CD8-positive, alpha-beta memory T cell (primary cell): ENCODE measurements at regions not wholly inside any gene's neighbourhood (a gene's known extent, or its start where the extent isn't known, plus 50 kb on each side); places are given as distances from the start of the nearest gene placed in this dataset.

ENCODE experiments used
- CTCF ChIA-PET: fragments of 350-600 bp; sonication (Branson Sonifier 250); formaldehyde crosslinking; loops from one replicate; lab custom pipeline; 2021; ENCODE audit warnings: antibody characterized with exemption; lab: Charles Lee
- POLR2A ChIA-PET: fragments of 350-600 bp; sonication (Branson Sonifier 250); formaldehyde crosslinking; loops from one replicate; lab custom pipeline; 2021; ENCODE audit warnings: antibody characterized with exemption; lab: Charles Lee
- DNase-seq, 5 donors: peaks; one replicate each; pipeline versions ENCODE4 v3.0.0 to v3.0.0-alpha.2; 2020 to 2022; ENCODE audit warnings: mixed read lengths in 1 of 5
- H3K27ac ChIP-seq: one replicate; pipeline ENCODE4 v1.7.0; 2013; ENCODE audit warnings: low read depth, mild to moderate bottlenecking, low read length, moderate library complexity
- H3K27me3 ChIP-seq: 2 replicates; pipeline ENCODE4 v1.7.0; 2013; ENCODE audit warnings: low read length, mild to moderate bottlenecking; ENCODE audit not compliant: insufficient read depth, poor library complexity, severe bottlenecking
- H3K36me3 ChIP-seq: 2 replicates; pipeline ENCODE4 v1.7.0; 2013; ENCODE audit warnings: mild to moderate bottlenecking, low read length, moderate library complexity; ENCODE audit not compliant: insufficient read depth
- H3K4me1 ChIP-seq: 2 replicates; pipeline ENCODE4 v1.7.0; 2013; ENCODE audit warnings: mild to moderate bottlenecking, low read length, moderate library complexity; ENCODE audit not compliant: insufficient read depth
- H3K4me3 ChIP-seq: 2 replicates; pipeline ENCODE4 v1.7.0; 2013; ENCODE audit warnings: mild to moderate bottlenecking, low read length
- H3K9me3 ChIP-seq: 2 replicates; pipeline ENCODE4 v1.7.0; 2013; ENCODE audit warnings: mild to moderate bottlenecking, low read length
- H3K27ac Mint-ChIP-seq, 8 donors: one replicate each; pipeline ENCODE4 v1.8.0; 2020 to 2021; ENCODE audit warnings: mixed read lengths in 8 of 8, mild to moderate bottlenecking in 6 of 8, inconsistent platforms in 3 of 8, moderate library complexity in 3 of 8
- H3K27me3 Mint-ChIP-seq, 2 donors: one replicate each; pipeline ENCODE4 v1.8.0; 2020 to 2021; ENCODE audit warnings: mixed read lengths in 2 of 2, mild to moderate bottlenecking in 1 of 2, moderate library complexity in 1 of 2
- H3K36me3 Mint-ChIP-seq, 3 donors: one replicate each; pipeline ENCODE4 v1.8.0; 2020 to 2021; ENCODE audit warnings: mixed read lengths in 3 of 3, inconsistent platforms in 1 of 3, mild to moderate bottlenecking in 1 of 3
- H3K4me1 Mint-ChIP-seq, 3 donors: one replicate each; pipeline ENCODE4 v1.8.0; 2020 to 2021; ENCODE audit warnings: mixed read lengths in 3 of 3, inconsistent platforms in 1 of 3, mild to moderate bottlenecking in 1 of 3
- H3K4me3 Mint-ChIP-seq, 7 donors: one replicate each; pipeline ENCODE4 v1.8.0; 2020 to 2021; ENCODE audit warnings: mixed read lengths in 7 of 7, mild to moderate bottlenecking in 6 of 7, moderate library complexity in 4 of 7, inconsistent platforms in 2 of 7
- H3K9me3 Mint-ChIP-seq, 5 donors: one replicate each; pipeline ENCODE4 v1.8.0; 2020 to 2022; ENCODE audit warnings: mixed read lengths in 5 of 5, mild to moderate bottlenecking in 3 of 5, moderate library complexity in 2 of 5, inconsistent platforms in 1 of 5

DNA sequence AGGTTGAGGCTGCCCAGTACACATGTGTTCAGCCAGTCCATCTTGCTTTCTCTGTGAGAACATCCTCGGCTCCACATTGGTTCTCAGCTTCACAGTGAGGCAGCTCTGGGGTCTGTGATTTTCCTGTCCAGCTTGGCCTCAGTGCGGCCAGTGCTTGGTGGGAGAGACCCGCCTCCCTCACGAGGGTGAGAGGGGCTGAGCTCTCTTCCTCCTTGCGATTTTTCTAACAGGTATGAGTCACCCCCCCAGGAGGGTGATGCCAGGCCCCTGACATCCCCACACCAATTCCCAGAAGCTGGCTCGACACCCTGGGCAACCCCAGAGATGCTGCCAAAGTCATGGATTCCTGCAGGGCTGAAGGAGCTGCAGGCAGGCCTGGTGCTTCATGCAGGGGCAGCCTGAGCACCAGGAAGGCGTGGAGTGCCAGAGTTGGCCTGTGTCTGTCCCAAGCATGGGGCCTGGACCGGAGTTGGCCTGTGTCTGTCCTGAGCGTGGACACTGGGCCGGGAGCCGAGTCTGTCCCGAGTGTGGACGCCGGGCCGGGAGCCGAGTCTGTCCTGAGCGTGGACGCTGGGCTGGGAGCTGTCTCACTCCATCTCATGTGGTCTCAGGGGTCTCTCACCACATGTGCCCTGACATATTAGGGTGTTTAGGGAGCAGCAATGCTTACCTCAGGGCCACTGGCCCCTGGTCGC is 408.6 kb upstream of the IRX4 start:
- H3K36me3 Mint-ChIP-seq: no peaks in the 10 kb centered on the region
- H3K9me3 Mint-ChIP-seq: no peaks in the 10 kb centered on the region
- no peak overlapping the region for H3K27ac Mint-ChIP-seq
- no peak overlapping the region for H3K27ac ChIP-seq
- no peaks in the 10 kb centered on the region for H3K36me3 ChIP-seq
- ChIA-PET POLR2A (no interaction called here), CTCF (no interaction called here)
- no peaks in the 10 kb centered on the region for H3K27me3 ChIP-seq
- H3K4me1 ChIP-seq: no peaks in the 10 kb centered on the region
- H3K9me3 ChIP-seq: no peaks in the 10 kb centered on the region
- no peaks in the 10 kb centered on the region for H3K27me3 Mint-ChIP-seq
- no peak overlapping the region for H3K4me3 Mint-ChIP-seq
- no peak overlapping the region for H3K4me3 ChIP-seq
- no peak for DNase-seq
- no peaks in the 10 kb centered on the region for H3K4me1 Mint-ChIP-seq

DNA sequence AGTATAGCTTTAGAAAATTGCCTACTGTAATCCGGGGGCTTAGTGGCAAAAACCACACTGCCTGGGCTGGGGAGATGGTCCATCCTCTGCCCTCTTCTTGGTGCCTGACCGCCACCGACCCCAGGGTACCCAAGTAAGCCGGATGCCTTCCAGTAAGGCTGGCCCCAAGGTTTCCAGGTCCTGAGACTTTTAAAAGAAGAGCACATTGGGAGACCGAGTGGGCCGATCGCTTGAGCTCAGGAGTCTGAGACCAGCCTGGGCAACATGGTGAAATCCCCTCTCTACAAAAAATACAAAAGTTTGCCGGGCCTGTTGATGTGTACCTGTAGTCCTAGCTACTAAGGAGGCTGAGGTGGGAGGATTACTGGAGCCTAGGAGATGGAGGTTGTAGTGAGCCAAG is 406.7 kb upstream of the IRX4 start:
- Histone ChIP-seq H3K36me3 (no peaks in the 10 kb centered on the region), H3K4me3 (no peak overlapping the region), H3K27ac (no peak overlapping the region), H3K4me1 (no peaks in the 10 kb centered on the region), H3K9me3 (no peaks in the 10 kb centered on the region), H3K27me3 (no peaks in the 10 kb centered on the region)
- H3K9me3 Mint-ChIP-seq: no peaks in the 10 kb centered on the region
- H3K27me3 Mint-ChIP-seq: no peaks in the 10 kb centered on the region
- no peak for DNase-seq
- CTCF ChIA-PET: no interaction called here
- no peaks in the 10 kb centered on the region for H3K4me1 Mint-ChIP-seq
- POLR2A ChIA-PET: no interaction called here
- no peaks in the 10 kb centered on the region for H3K36me3 Mint-ChIP-seq
- no peak overlapping the region for H3K4me3 Mint-ChIP-seq
- H3K27ac Mint-ChIP-seq: no peak overlapping the region

DNA sequence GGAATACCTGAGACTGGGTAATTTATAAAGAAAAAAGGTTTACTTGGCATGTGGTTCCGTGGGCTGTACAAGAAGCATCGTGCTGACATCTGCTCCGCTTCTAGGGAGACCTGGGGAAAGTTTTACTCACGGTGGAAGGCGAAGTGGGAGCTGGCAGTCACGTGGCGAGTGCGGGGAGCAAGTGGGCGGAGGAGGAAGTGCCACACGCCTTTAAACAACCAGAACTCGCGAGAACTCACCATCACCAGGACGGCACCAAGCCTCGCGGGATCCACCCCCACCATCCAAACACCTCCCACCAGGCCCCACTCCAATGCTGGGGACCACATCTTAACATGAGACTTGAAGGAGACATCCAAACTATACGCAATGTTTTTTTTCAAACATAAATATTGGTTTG is 406.2 kb upstream of the IRX4 start:
- Mint-ChIP-seq H3K27me3 (no peaks in the 10 kb centered on the region), H3K4me1 (no peaks in the 10 kb centered on the region), H3K36me3 (no peaks in the 10 kb centered on the region), H3K4me3 (no peak overlapping the region), H3K9me3 (no peaks in the 10 kb centered on the region), H3K27ac (no peak overlapping the region)
- Histone ChIP-seq H3K4me3 (no peak overlapping the region), H3K9me3 (no peaks in the 10 kb centered on the region), H3K4me1 (no peaks in the 10 kb centered on the region), H3K36me3 (no peaks in the 10 kb centered on the region), H3K27me3 (no peaks in the 10 kb centered on the region), H3K27ac (no peak overlapping the region)
- no peak for DNase-seq
- ChIA-PET POLR2A (no interaction called here), CTCF (no interaction called here)

DNA sequence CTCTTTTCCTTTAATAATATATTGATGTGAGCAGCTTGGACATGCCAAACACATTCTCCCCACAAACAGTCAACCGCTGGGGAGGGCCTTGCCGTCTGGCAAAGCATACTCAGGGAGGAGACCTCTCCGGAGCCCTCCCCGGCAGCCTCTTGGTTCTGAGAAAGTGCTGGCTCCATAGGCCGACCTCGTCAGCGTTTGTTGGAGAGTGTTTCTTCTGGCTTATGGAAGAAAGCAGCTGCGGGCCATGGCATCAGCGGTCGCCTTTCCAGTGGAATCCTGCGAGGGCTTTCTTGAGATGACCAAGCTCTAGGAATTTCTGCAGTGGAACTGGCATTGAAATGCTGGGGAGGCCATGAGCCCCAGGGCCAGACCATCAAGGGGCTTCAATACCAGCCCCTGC is 405.7 kb upstream of the IRX4 start:
- Mint-ChIP-seq H3K4me1 (no peaks in the 10 kb centered on the region), H3K4me3 (no peak overlapping the region), H3K27ac (no peak overlapping the region), H3K36me3 (no peaks in the 10 kb centered on the region), H3K9me3 (no peaks in the 10 kb centered on the region), H3K27me3 (peaks cover 0 to 1% of the 10 kb centered on the region in 2 donors)
- DNase-seq: no peak
- ChIA-PET CTCF (no interaction called here), POLR2A (no interaction called here)
- no peak overlapping the region for H3K4me3 ChIP-seq
- H3K9me3 ChIP-seq: no peaks in the 10 kb centered on the region
- H3K36me3 ChIP-seq: no peaks in the 10 kb centered on the region
- H3K27ac ChIP-seq: no peak overlapping the region
- H3K27me3 ChIP-seq: no peaks in the 10 kb centered on the region
- no peaks in the 10 kb centered on the region for H3K4me1 ChIP-seq

DNA sequence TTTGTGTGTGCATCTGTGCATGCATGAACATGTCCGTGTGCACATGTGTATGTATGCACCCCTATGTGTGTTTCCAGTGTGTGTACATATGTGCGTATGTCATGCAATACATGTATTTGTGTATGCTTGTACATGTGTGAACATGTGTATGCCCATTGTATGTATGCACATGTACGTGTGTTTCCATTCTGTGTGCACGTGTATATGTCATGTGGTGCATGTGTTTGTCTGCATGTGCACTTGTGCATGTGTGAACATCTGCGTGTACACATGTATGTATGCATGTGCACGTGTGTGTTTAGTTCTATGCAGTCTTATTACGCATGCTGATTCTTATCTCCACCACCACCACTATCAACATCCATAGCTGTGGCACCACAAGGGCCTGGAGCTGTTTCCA is 403.5 kb upstream of the IRX4 start:
- no peak overlapping the region for H3K4me3 Mint-ChIP-seq
- no peak for DNase-seq
- no peak overlapping the region for H3K27ac ChIP-seq
- H3K36me3 Mint-ChIP-seq: no peaks in the 10 kb centered on the region
- no peak overlapping the region for H3K4me3 ChIP-seq
- H3K27me3 Mint-ChIP-seq: peaks cover 0 to 1% of the 10 kb centered on the region in 2 donors
- no peaks in the 10 kb centered on the region for H3K9me3 Mint-ChIP-seq
- no peaks in the 10 kb centered on the region for H3K4me1 Mint-ChIP-seq
- no peak overlapping the region for H3K27ac Mint-ChIP-seq
- H3K27me3 ChIP-seq: no peaks in the 10 kb centered on the region
- H3K36me3 ChIP-seq: no peaks in the 10 kb centered on the region
- no peaks in the 10 kb centered on the region for H3K4me1 ChIP-seq
- no peaks in the 10 kb centered on the region for H3K9me3 ChIP-seq
- CTCF ChIA-PET: no interaction called here
- POLR2A ChIA-PET: no interaction called here

DNA sequence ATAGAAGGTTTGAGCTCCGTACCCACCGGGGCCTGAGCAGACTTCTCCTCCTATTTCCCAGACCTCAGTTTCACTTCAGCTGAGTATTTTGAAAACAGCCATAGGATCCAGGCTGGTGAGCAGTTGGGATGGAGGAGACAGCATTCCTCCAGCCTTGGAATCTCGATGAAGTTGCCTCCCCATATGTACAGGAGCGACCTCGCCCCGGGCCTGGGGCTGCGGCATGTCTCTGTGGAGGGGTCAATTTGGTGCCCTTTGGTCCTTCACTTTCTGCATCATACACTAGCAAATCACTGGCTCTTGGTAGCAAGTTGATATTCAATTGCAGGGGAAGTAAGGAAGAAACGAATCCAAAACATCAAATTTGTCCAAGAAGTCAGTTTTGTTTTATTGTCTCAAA is 402.0 kb upstream of the IRX4 start:
- Mint-ChIP-seq H3K4me3 (no peak overlapping the region), H3K27ac (no peak overlapping the region), H3K27me3 (peaks cover 0 to 1% of the 10 kb centered on the region in 2 donors), H3K36me3 (no peaks in the 10 kb centered on the region), H3K4me1 (no peaks in the 10 kb centered on the region), H3K9me3 (no peaks in the 10 kb centered on the region)
- H3K36me3 ChIP-seq: no peaks in the 10 kb centered on the region
- no peaks in the 10 kb centered on the region for H3K27me3 ChIP-seq
- H3K4me3 ChIP-seq: no peak overlapping the region
- ChIA-PET POLR2A (no interaction called here), CTCF (no interaction called here)
- no peak for DNase-seq
- no peaks in the 10 kb centered on the region for H3K9me3 ChIP-seq
- H3K4me1 ChIP-seq: no peaks in the 10 kb centered on the region
- H3K27ac ChIP-seq: no peak overlapping the region

DNA sequence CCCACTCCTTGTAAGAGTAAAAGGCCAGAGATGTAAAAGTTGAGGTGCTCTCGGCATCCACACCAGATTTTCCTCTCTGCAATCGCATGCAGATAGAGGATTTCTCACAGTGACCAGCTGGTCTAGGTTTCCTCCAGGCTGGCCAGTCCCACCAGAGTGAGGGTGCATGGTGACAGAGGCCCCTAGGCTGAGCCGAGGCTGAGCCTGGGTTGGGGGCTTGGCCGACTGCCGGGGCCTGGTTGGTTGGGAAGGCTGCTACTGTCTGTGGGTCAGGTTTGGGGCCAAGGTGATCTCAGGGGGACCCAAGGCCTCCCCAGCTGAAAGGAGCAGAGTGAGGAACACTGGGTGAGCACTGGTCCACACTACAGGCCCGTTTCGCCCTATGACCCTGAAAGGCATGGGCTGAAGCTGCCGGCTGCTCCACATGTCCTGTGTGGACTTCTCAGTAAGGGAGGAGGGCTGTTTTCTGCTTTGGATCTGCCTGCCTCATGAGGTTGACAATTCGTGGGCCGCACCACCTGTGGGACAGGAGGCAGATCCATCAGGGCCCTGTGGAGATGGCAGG is 400.8 kb upstream of the IRX4 start:
- DNase-seq: no peak
- H3K27me3 Mint-ChIP-seq: peaks cover 0 to 1% of the 10 kb centered on the region in 2 donors
- H3K36me3 ChIP-seq: no peaks in the 10 kb centered on the region
- no peak overlapping the region for H3K4me3 ChIP-seq
- H3K9me3 ChIP-seq: no peaks in the 10 kb centered on the region
- H3K4me1 Mint-ChIP-seq: no peaks in the 10 kb centered on the region
- no peak overlapping the region for H3K27ac Mint-ChIP-seq
- H3K9me3 Mint-ChIP-seq: no peaks in the 10 kb centered on the region
- peaks cover 0 to 1% (median 0%) of the 10 kb centered on the region in 3 donors for H3K36me3 Mint-ChIP-seq
- no peaks in the 10 kb centered on the region for H3K27me3 ChIP-seq
- ChIA-PET CTCF (no interaction called here), POLR2A (no interaction called here)
- H3K4me3 Mint-ChIP-seq: no peak overlapping the region
- no peaks in the 10 kb centered on the region for H3K4me1 ChIP-seq
- no peak overlapping the region for H3K27ac ChIP-seq

DNA sequence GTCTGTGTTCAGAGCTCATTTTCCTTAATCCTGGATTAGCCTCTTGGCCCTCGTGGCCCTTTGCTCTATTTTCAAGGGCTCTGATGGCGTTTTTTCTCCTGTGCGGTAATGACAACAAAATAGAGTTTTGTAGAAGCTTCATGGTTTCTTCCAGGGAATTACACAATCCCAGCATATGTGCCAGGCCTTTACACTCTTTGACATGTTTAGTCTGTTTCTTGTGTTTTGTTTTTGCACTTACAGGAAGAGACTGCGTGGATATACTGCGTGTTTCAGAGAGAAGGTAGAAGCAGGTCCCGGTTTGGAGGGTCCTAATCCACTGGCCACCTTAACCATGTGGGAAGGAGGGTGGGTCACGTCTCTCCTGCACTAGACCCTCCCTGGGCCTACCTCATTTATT is 400.2 kb upstream of the IRX4 start:
- DNase-seq: no peak
- Histone ChIP-seq H3K27me3 (no peaks in the 10 kb centered on the region), H3K36me3 (no peaks in the 10 kb centered on the region), H3K27ac (no peak overlapping the region), H3K4me3 (no peak overlapping the region), H3K9me3 (no peaks in the 10 kb centered on the region), H3K4me1 (no peaks in the 10 kb centered on the region)
- no peak overlapping the region for H3K27ac Mint-ChIP-seq
- H3K36me3 Mint-ChIP-seq: peaks cover 0 to 1% (median 0%) of the 10 kb centered on the region in 3 donors
- no peak overlapping the region for H3K4me3 Mint-ChIP-seq
- CTCF ChIA-PET: no interaction called here
- no peaks in the 10 kb centered on the region for H3K9me3 Mint-ChIP-seq
- POLR2A ChIA-PET: no interaction called here
- peaks cover 0 to 1% of the 10 kb centered on the region in 2 donors for H3K27me3 Mint-ChIP-seq
- no peaks in the 10 kb centered on the region for H3K4me1 Mint-ChIP-seq
